Ascending aorta (tissue), 2 donors: ENCODE measurements at regions not wholly inside any gene's neighbourhood (a gene's known extent, or its start where the extent isn't known, plus 50 kb on each side); places are given as distances from the start of the nearest gene placed in this dataset.

ENCODE experiments used
- DNase-seq, 2 donors: peaks; one replicate each; pipeline ENCODE4 v3.0.0-alpha.2; 2019; ENCODE audit warnings: low spot score in 2 of 2
- H3K27ac ChIP-seq, 2 donors: fragments of 200-600 bp; sonication (generic); one replicate each; pipeline ENCODE4 v1.5.1; 2016 to 2017; ENCODE audit warnings: mild to moderate bottlenecking in 1 of 2
- H3K27me3 ChIP-seq: fragments of 200-600 bp; sonication (generic); one replicate; pipeline ENCODE4 v1.5.1; 2017
- H3K36me3 ChIP-seq, 2 donors: fragments of 200-600 bp; sonication (generic); one replicate each; pipeline ENCODE4 v1.5.1; 2016
- H3K4me1 ChIP-seq, 2 donors: fragments of 200-600 bp; sonication (generic); one replicate each; pipeline ENCODE4 v1.5.1; 2016 to 2017; ENCODE audit warnings: mild to moderate bottlenecking in 1 of 2
- H3K4me3 ChIP-seq, 2 donors: fragments of 200-600 bp; sonication (generic); one replicate each; pipeline ENCODE4 v1.5.1; 2016 to 2017; ENCODE audit warnings: mild to moderate bottlenecking in 1 of 2
- H3K9me3 ChIP-seq, 2 donors: fragments of 200-600 bp; sonication (generic); one replicate each; pipeline ENCODE4 v1.5.1; 2016
- CTCF ChIP-seq, 3 experiments: fragments of 200-600 bp in 2 of 3; fragments of 450-650 bp in 1 of 3; sonication (generic) in 2 of 3; IDR thresholded peaks; one replicate each; pipeline ENCODE4 v1.5.1; 2016 to 2019; ENCODE audit warnings: antibody characterized with exemption in 3 of 3, mild to moderate bottlenecking in 1 of 3, moderate library complexity in 1 of 3
- intact Hi-C: fragments of 100-400 bp; cut with DNase I; formaldehyde crosslinking; loops from one replicate; pipeline ENCODE4 v1.15.1; 2023

GRCh38 chr4:124184792-124185191, 527.7 kb downstream of the ANKRD50 start:
- peaks cover 0 to under 1% of the 10 kb centered on the region in 2 donors for H3K4me1 ChIP-seq
- no peak overlapping the region for H3K27ac ChIP-seq
- intact Hi-C loops = no loop called here
- H3K27me3 ChIP-seq = no peaks in the 10 kb centered on the region
- H3K4me3 ChIP-seq = no peak overlapping the region
- no peaks in the 10 kb centered on the region for H3K9me3 ChIP-seq
- DNase-seq = no peak
- no peak for TF ChIP-seq CTCF (IDR thresholded peaks at IDR 0.05)
- no peaks in the 10 kb centered on the region for H3K36me3 ChIP-seq

DNA sequence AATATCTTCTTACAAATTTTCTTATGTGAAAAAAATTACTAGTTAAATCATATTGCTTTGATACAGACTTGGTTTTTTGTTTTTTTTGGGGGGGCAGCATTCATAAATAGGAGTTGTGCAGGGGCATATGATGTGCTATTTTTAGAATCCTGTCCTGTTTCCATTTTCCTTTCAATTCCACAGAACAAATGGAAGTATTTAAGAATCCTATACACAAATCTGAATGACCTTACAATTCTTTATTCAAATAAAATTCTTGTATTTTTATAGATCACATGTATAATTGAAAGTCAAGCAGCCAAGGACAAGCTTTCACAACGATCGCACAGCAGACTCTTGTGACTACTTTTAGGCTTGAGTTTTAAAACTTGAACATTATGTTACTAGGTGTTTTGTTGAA, 523.9 kb downstream of the ANKRD50 start:
- intact Hi-C loops = no loop called here

GRCh38 chr4:124189545-124189944, 523.0 kb downstream of the ANKRD50 start:
- Histone ChIP-seq H3K27ac (no peak overlapping the region), H3K27me3 (no peaks in the 10 kb centered on the region), H3K9me3 (peaks cover 0 to 17% of the 10 kb centered on the region in 2 donors), H3K36me3 (no peaks in the 10 kb centered on the region), H3K4me3 (no peak overlapping the region), H3K4me1 (no peaks in the 10 kb centered on the region)
- no peak for TF ChIP-seq CTCF (IDR thresholded peaks at IDR 0.05)
- intact Hi-C loops = no loop called here
- no peak for DNase-seq

More for the DNA sequence above, 523.9 kb downstream of the ANKRD50 start:
- DNase-seq = no peak
- H3K4me3 ChIP-seq = no peak overlapping the region
- TF ChIP-seq CTCF (IDR thresholded peaks at IDR 0.05) = no peak
- no peaks in the 10 kb centered on the region for H3K4me1 ChIP-seq
- no peaks in the 10 kb centered on the region for H3K36me3 ChIP-seq
- no peaks in the 10 kb centered on the region for H3K27me3 ChIP-seq
- no peak overlapping the region for H3K27ac ChIP-seq
- peaks cover 0 to 17% of the 10 kb centered on the region in 2 donors for H3K9me3 ChIP-seq

DNA sequence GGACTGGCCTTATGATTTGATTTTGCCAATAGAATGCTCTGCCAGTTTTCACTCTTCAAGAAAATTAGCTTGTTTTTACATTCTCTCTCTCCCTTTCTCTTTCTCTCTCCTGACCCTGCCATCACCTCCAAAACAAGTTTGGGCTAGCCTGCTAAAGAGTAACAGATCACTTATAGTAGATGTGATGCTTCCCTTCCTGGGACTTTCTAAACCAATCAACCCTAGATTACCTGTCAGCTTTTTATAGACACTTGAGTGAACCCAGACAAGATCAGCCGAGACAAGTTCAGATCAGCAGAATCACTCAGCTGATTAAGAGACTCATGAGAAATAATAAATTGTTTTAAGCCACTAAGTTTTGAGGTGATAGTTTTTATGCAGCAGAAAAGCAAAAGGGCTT, 521.2 kb downstream of the ANKRD50 start:
- no peak overlapping the region for H3K4me3 ChIP-seq
- no peak for DNase-seq
- H3K36me3 ChIP-seq = no peaks in the 10 kb centered on the region
- TF ChIP-seq CTCF (IDR thresholded peaks at IDR 0.05) = no peak
- H3K27me3 ChIP-seq = no peaks in the 10 kb centered on the region
- peaks cover 0 to 17% of the 10 kb centered on the region in 2 donors for H3K9me3 ChIP-seq
- H3K4me1 ChIP-seq = no peaks in the 10 kb centered on the region
- intact Hi-C loops = loop anchor here (10.0 kb wide), 1 partner anchor 807 kb away; no protein-coding TSS in a partner anchor
- H3K27ac ChIP-seq = no peak overlapping the region

GRCh38 chr4:124192544-124192943, 520.0 kb downstream of the ANKRD50 start:
- H3K36me3 ChIP-seq = no peaks in the 10 kb centered on the region
- no peak for TF ChIP-seq CTCF (IDR thresholded peaks at IDR 0.05)
- intact Hi-C loops = loop anchor here (10.0 kb wide), 1 partner anchor 808 kb away; no protein-coding TSS in a partner anchor

GRCh38 chr4:124199185-124199584, 513.3 kb downstream of the ANKRD50 start:
- no peak for TF ChIP-seq CTCF (IDR thresholded peaks at IDR 0.05)
- intact Hi-C loops = loop anchor here (10.0 kb wide), 1 partner anchor 814 kb away; no protein-coding TSS in a partner anchor

More at GRCh38 chr4:124192544-124192943, 520.0 kb downstream of the ANKRD50 start:
- no peak for DNase-seq
- H3K9me3 ChIP-seq = peaks cover 0 to 17% of the 10 kb centered on the region in 2 donors
- H3K27me3 ChIP-seq = no peaks in the 10 kb centered on the region
- no peak overlapping the region for H3K4me3 ChIP-seq
- no peaks in the 10 kb centered on the region for H3K4me1 ChIP-seq
- H3K27ac ChIP-seq = no peak overlapping the region

More at GRCh38 chr4:124199185-124199584, 513.3 kb downstream of the ANKRD50 start:
- Histone ChIP-seq H3K27ac (no peak overlapping the region), H3K36me3 (no peaks in the 10 kb centered on the region), H3K27me3 (no peaks in the 10 kb centered on the region), H3K4me3 (no peak overlapping the region), H3K9me3 (no peaks in the 10 kb centered on the region), H3K4me1 (peaks cover 0 to 23% of the 10 kb centered on the region in 2 donors)
- DNase-seq = no peak
